ENCODE measurements at regions not wholly inside any gene's neighbourhood (a gene's known extent, or its start where the extent isn't known, plus 50 kb on each side); places are given as distances from the start of the nearest gene placed in this dataset.

DNA sequence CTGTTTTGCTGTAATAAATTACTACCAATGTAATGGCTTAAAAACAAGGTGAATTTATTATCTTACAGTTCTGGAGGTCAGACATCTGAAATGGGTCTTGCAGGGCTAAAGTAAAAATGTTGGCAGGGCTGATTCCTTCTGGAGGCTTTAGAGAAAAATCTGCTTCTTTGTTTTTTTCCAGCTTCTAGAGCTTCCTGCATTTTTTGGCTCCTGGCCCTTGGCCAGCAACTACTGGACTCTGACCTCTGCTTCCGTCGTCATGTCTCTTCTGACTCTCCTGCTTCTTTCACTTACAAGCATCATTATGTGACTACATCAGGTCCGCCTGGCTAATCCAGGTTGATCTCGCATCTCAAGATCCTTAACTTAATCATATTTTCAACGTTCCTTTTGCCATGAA lies 350.9 kb downstream of the S1PR1 start:
- Histone ChIP-seq H4K20me1 (ENCODE audit: insufficient read depth, low read length) (no peaks in the 10 kb centered on the region), H3K27me3 (ENCODE audit: insufficient read depth, low read length) (0 out of 2 replicates have a peak, but pooled peaks cover 6% of the 10 kb centered on the region), H2AFZ (ENCODE audit: low read length) (no peak overlapping the region), H3K4me2 (ENCODE audit: low read length) (no peak overlapping the region), H3K4me3 (ENCODE audit: low read depth, low read length, poor library complexity, severe bottlenecking) (no peak overlapping the region), H3K36me3 (ENCODE audit: insufficient read depth, low read length) (no peaks in the 10 kb centered on the region), H3K27ac (ENCODE audit: low read depth, low read length, poor library complexity, severe bottlenecking) (no peak overlapping the region), H3K9me2 (ENCODE audit: low read depth, low read length) (no peaks in the 10 kb centered on the region), H3K4me1 (ENCODE audit: insufficient read depth, low read length, severe bottlenecking) (no peaks in the 10 kb centered on the region), H3K9me3 (ENCODE audit: low read length) (no peaks in the 10 kb centered on the region), H3F3A (ENCODE audit: insufficient read depth, low read length) (no peaks in the 10 kb centered on the region), H3K9ac (ENCODE audit: low read length) (no peak overlapping the region), H3K79me2 (ENCODE audit: insufficient read depth, low read length) (no peaks in the 10 kb centered on the region)
- TF ChIP-seq EZH2 (IDR thresholded peaks at IDR 0.05; ENCODE audit: borderline replicate concordance, low read length) = no peak
- TF ChIP-seq, protein P1, sequence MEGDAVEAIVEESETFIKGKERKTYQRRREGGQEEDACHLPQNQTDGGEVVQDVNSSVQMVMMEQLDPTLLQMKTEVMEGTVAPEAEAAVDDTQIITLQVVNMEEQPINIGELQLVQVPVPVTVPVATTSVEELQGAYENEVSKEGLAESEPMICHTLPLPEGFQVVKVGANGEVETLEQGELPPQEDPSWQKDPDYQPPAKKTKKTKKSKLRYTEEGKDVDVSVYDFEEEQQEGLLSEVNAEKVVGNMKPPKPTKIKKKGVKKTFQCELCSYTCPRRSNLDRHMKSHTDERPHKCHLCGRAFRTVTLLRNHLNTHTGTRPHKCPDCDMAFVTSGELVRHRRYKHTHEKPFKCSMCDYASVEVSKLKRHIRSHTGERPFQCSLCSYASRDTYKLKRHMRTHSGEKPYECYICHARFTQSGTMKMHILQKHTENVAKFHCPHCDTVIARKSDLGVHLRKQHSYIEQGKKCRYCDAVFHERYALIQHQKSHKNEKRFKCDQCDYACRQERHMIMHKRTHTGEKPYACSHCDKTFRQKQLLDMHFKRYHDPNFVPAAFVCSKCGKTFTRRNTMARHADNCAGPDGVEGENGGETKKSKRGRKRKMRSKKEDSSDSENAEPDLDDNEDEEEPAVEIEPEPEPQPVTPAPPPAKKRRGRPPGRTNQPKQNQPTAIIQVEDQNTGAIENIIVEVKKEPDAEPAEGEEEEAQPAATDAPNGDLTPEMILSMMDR (IDR thresholded peaks at IDR 0.05; ENCODE audit: low read length) = no peak

GRCh38 chr1:101588677-101589076 lies 351.9 kb downstream of the S1PR1 start:
- Histone ChIP-seq H3K4me2 (ENCODE audit: low read length) (no peak overlapping the region), H3K27ac (ENCODE audit: low read depth, low read length, poor library complexity, severe bottlenecking) (no peak overlapping the region), H3K79me2 (ENCODE audit: insufficient read depth, low read length) (no peaks in the 10 kb centered on the region), H3K4me3 (ENCODE audit: low read depth, low read length, poor library complexity, severe bottlenecking) (no peak overlapping the region), H3K9me2 (ENCODE audit: low read depth, low read length) (no peaks in the 10 kb centered on the region), H3K36me3 (ENCODE audit: insufficient read depth, low read length) (no peaks in the 10 kb centered on the region), H4K20me1 (ENCODE audit: insufficient read depth, low read length) (no peaks in the 10 kb centered on the region), H2AFZ (ENCODE audit: low read length) (no peak overlapping the region), H3K9ac (ENCODE audit: low read length) (no peak overlapping the region), H3K9me3 (ENCODE audit: low read length) (no peaks in the 10 kb centered on the region), H3F3A (ENCODE audit: insufficient read depth, low read length) (no peaks in the 10 kb centered on the region), H3K4me1 (ENCODE audit: insufficient read depth, low read length, severe bottlenecking) (no peaks in the 10 kb centered on the region), H3K27me3 (ENCODE audit: insufficient read depth, low read length) (0 out of 2 replicates have a peak, but pooled peaks cover 6% of the 10 kb centered on the region)
- no peak for TF ChIP-seq EZH2 (IDR thresholded peaks at IDR 0.05; ENCODE audit: borderline replicate concordance, low read length)
- TF ChIP-seq, protein P1 (IDR thresholded peaks at IDR 0.05; ENCODE audit: low read length) = no peak

DNA sequence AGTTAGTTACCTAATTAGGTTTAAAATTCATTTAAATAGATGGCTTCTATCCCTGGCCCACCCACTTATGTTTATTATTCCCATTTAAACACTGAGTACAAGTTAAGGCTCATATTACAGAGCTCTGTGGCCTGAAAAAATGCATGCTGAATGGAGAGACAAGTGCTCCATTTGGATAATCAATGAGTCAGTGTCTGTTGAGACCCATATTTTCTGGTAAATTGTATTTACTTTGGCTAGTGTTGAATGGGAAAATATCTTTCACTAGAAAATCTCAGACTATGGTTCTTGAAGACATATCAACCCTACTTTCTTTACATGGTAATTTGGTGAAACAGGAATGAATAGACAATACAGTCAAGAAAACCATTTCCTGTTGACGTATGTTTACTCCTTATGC lies 356.0 kb downstream of the S1PR1 start:
- no peak overlapping the region for H3K27ac ChIP-seq (ENCODE audit: low read depth, low read length, poor library complexity, severe bottlenecking)
- H3K4me3 ChIP-seq (ENCODE audit: low read depth, low read length, poor library complexity, severe bottlenecking) = no peak overlapping the region
- no peak overlapping the region for H2AFZ ChIP-seq (ENCODE audit: low read length)
- no peaks in the 10 kb centered on the region for H3K36me3 ChIP-seq (ENCODE audit: insufficient read depth, low read length)
- TF ChIP-seq, protein P1 (IDR thresholded peaks at IDR 0.05; ENCODE audit: low read length) = no peak
- no peak for TF ChIP-seq EZH2 (IDR thresholded peaks at IDR 0.05; ENCODE audit: borderline replicate concordance, low read length)
- no peak overlapping the region for H3K9ac ChIP-seq (ENCODE audit: low read length)
- H3K4me1 ChIP-seq (ENCODE audit: insufficient read depth, low read length, severe bottlenecking) = no peaks in the 10 kb centered on the region
- H4K20me1 ChIP-seq (ENCODE audit: insufficient read depth, low read length) = no peaks in the 10 kb centered on the region
- H3K4me2 ChIP-seq (ENCODE audit: low read length) = no peak overlapping the region
- H3K9me2 ChIP-seq (ENCODE audit: low read depth, low read length) = no peaks in the 10 kb centered on the region
- 0 out of 2 replicates have a peak, but pooled peaks cover 6% of the 10 kb centered on the region for H3K27me3 ChIP-seq (ENCODE audit: insufficient read depth, low read length)
- no peaks in the 10 kb centered on the region for H3K79me2 ChIP-seq (ENCODE audit: insufficient read depth, low read length)
- no peaks in the 10 kb centered on the region for H3K9me3 ChIP-seq (ENCODE audit: low read length)
- H3F3A ChIP-seq (ENCODE audit: insufficient read depth, low read length) = no peaks in the 10 kb centered on the region
